HUDEP-2 (cell line): ENCODE measurements at regions not wholly inside any gene's neighbourhood (a gene's known extent, or its start where the extent isn't known, plus 50 kb on each side); places are given as distances from the start of the nearest gene placed in this dataset.

Experiments used
- DNase-seq, 76 experiments: peaks; one replicate each; lab custom pipeline; 2025; ENCODE audit not compliant: unreplicated experiment in 76 of 76; lab: John Stamatoyannopoulos, UW

DNA sequence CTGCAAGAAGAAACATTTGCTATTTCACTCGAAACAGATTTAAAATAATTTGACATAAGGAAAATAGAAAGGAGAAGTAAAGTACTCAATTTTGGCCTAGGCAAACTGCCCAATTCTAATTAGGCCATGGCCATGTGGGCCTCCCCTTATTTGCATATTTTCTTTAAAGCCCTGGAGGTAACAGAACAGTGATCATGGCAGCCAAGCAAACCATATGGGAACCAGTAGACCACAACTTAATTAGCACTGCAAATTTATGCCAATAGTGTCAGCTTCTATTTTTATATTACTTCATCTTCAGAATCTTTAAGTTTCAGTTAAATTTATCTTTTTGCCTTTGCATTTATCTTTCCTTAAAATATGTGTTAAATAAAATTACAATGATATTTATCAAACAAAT lies 63.3 kb upstream of the THSD7A start:
- no peak for DNase-seq

DNA sequence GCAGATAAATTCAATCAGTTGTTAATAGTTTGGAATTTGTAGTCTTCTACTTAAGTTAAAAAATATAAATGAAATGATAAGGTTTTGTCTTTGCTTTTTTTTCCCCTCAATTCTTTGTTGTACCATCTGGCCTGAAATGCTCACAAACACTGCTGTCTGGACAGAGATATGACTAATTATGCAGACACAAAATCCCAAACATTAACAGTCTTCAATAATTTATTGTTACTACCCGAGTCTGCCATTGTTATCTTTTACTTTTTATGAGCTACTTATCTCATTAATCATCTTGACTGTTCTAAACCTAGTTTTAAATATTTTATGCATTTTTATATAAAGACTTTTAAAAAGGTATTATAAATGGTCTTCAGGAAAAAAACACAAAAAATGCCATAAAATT lies 64.7 kb upstream of the THSD7A start:
- no peak for DNase-seq

GRCh38 chr7:11899247-11899646 lies 67.2 kb upstream of the THSD7A start:
- no peak for DNase-seq

GRCh38 chr7:11910253-11910652 lies 78.3 kb upstream of the THSD7A start:
- DNase-seq, result no peak

DNA sequence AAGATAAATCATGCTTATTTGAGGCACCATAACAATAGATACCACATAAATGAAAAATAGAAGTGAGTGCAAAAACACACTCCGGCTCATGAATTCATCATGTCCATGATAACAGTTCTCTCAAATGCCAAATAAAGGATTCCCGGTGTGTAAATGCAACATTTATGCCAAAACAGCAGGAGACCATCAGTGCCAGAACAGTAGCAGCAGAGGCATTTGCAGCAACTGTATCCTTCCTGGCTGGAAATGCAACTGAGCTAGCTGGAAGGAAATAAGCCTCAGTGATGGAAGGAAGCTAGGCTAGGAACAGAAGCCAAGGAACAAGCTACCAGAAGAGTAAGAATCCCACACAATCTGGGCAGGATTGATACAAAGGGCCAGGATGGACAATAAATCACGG lies 79.9 kb upstream of the THSD7A start:
- DNase-seq, result no peak

- DNase-seq, result no peak
Measured at GRCh38 chr7:11914645-11915044, 82.6 kb upstream of the THSD7A start.

DNA sequence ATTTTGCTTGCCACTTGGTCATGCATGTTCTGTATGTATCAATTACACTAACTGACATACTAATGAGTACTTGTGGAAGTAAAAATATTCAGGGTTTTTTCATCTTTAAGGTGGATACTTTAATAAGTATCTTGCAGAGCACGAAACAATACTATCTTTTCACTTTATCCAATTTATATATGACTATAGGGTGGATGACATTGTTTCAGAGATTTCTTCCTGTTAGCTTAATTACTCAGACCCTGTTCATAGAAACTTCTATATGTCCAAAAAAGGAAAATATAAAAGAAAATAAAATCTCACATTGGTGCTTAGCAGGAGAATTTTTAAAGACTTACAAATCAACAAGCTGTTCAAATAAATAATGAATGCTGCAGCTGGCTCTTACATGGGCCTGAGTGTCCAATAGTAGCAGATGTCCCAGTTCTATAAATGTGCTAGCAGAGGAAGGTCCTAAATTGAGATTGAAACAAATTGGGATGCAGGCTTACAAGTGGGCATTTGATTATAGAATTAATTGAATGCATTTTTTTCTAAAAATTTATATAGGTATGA lies 91.5 kb upstream of the THSD7A start:
- no peak for DNase-seq

- DNase-seq, result no peak
Measured at GRCh38 chr7:11931307-11931706, 99.3 kb upstream of the THSD7A start.

DNA sequence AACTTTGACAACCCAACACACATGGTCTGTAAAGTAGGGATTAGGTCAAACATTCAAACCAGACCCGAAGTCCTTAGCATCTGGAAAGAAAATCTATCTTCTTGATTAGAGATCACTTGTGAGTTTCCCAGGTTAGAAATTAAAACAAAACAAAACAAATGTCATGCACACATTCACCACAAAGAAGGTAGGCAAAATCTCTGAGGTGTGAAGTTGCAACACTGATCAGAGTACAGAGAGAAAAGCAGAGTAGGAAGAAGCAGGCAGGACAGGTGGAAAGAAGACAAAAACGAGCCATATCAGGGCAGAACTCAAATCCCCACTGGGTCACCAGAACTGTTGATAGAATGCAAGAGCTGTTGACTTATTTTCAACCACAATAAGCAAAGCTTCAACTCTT lies 102.8 kb upstream of the THSD7A start:
- DNase-seq, result no peak

GRCh38 chr7:11935905-11936304 lies 103.9 kb upstream of the THSD7A start:
- DNase-seq, result no peak

- no peak for DNase-seq
Measured at GRCh38 chr7:11946794-11947193, 114.8 kb upstream of the THSD7A start.

DNA sequence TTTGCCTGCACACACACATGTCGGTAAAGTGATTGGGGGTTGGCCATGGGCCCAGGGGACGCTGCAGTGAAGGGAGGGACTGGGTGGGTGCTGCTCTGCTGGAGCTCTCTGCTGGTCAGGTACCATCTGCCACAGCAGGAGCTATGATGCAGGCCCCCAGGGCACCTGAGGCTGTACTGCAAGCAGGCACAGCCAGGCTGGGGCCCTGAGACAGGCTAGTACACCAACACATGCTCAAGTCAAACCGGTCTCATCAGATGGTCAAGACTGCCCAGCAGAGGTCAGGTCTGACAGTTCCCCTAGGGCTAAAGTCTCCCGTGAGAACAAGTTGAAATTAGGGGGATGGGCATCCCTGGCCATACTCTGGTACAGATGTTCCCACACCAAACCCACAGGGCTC lies 118.3 kb upstream of the THSD7A start:
- no peak for DNase-seq

DNA sequence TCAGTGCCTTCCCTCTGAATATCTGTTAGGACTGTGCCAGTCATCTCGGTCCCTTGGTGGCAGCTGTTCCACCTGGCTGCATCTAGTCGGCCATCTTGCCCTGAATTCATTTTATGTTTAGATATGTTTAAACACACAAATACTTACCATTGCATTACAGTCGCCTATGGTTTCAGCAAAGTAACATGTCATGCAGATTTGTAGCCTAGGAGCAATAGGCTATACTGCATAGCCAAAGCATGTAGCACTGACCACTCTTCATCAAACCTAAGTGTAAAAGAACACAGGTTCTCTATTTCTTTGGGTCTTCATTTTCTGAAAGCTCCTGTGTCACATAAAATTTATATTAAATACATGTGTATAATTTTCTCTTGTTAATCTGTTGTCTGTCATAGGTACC lies 118.9 kb upstream of the THSD7A start:
- no peak for DNase-seq

- DNase-seq, result no peak
Measured at GRCh38 chr7:11951909-11952308, 119.9 kb upstream of the THSD7A start.

GRCh38 chr7:11952972-11953371 lies 121.0 kb upstream of the THSD7A start:
- no peak for DNase-seq

- DNase-seq, result no peak
Measured at GRCh38 chr7:11956991-11957390, 125.0 kb upstream of the THSD7A start.

GRCh38 chr7:11957956-11958355 lies 126.0 kb upstream of the THSD7A start:
- no peak for DNase-seq

DNA sequence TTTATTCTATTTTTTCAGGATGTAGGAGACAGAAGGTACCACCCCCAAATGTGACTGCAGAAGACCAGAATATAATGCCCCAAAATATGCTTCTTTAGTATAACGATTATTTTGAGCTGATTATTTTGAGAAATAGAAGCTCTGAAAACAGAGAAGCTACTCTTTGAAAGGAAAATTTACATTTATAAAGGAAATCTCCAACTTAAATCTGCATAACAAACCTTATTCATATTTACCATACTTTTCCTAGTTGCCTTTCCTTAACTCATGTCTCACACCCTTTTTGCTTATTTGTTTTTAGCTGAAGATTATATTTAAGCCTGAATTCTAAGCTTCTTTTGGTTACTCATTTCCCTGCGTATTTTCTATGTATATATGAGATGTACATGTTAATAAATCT lies 127.1 kb upstream of the THSD7A start:
- DNase-seq, result no peak

GRCh38 chr7:11960621-11961020 lies 128.6 kb upstream of the THSD7A start:
- no peak for DNase-seq

- no peak for DNase-seq
Measured at GRCh38 chr7:11969643-11970042, 137.6 kb upstream of the THSD7A start.

DNA sequence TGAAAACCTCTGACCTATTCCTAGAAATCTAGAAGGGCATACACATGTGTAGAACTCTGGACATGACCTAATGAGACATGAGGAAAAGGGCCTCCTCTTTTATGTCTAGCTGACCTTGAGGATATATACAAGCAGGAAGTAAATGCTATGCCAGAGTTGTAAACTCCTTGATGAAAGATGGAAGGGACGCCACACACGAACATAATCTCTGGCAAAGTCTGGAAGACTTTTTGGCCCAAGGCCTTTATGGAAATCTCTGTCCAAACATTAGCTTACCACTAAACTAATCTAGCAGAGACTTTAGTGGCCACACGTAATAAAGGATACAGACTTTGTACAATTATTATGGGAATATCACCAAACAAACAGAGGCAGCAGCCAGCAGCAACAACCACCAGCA lies 138.1 kb upstream of the THSD7A start:
- no peak for DNase-seq

DNA sequence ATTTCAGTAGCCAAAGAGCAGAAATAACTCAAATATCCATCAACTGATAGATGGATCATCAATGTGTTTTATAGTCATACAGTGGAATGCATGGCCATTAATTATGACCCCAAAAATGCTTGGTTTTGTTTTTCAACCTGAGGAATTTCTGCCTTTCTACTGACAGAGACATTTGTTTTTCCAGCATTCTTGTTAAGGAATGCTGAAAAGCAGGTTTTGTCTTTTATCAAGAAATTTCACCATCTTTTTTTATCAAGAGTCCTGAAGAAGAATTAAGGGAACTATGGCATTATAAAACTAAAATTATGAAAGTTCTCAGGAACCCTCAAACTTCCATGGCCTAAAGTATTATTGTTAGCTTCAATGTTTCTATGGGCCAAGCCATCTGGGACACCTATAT lies 153.4 kb upstream of the THSD7A start:
- DNase-seq, result no peak

- no peak for DNase-seq
Measured at GRCh38 chr7:11985971-11986370, 154.0 kb upstream of the THSD7A start.
